MM.1S (cell line): ENCODE measurements at regions not wholly inside any gene's neighbourhood (a gene's known extent, or its start where the extent isn't known, plus 50 kb on each side); places are given as distances from the start of the nearest gene placed in this dataset.

Experiments
- DNase-seq: peaks from one replicate; pipeline ENCODE4 v3.0.0-alpha.2; 2015
- H2AFZ ChIP-seq: fragments of 300-600 bp; sonication (generic); 2 replicates; pipeline ENCODE4 v1.6.0; 2016; ENCODE audit warnings: antibody characterized with exemption, low read length
- H3F3A ChIP-seq: fragments of 300-600 bp; sonication (generic); 2 replicates; pipeline ENCODE4 v1.6.1; 2016; ENCODE audit warnings: mild to moderate bottlenecking, antibody characterized with exemption, low read length, moderate library complexity, mixed read lengths; ENCODE audit not compliant: insufficient read depth
- H3K27ac ChIP-seq: fragments of 300-600 bp; sonication (generic); 2 replicates; pipeline ENCODE4 v1.5.1; 2016; ENCODE audit warnings: mild to moderate bottlenecking, low read length
- H3K27me3 ChIP-seq: fragments of 300-600 bp; sonication (generic); replicated peaks from 2 replicates; pipeline ENCODE4 v1.6.0; 2016; ENCODE audit warnings: low read length; ENCODE audit not compliant: insufficient read depth
- H3K36me3 ChIP-seq: fragments of 300-600 bp; sonication (generic); replicated peaks from 2 replicates; pipeline ENCODE4 v1.6.1; 2016; ENCODE audit warnings: mild to moderate bottlenecking, low read length, mixed read lengths; ENCODE audit not compliant: insufficient read depth
- H3K4me1 ChIP-seq: fragments of 300-600 bp; sonication (generic); 2 replicates; pipeline ENCODE4 v1.6.1; 2016; ENCODE audit warnings: low read length, mixed read lengths
- H3K4me2 ChIP-seq: fragments of 300-600 bp; sonication (generic); 2 replicates; pipeline ENCODE4 v1.6.0; 2016; ENCODE audit warnings: low read depth, low read length
- H3K4me3 ChIP-seq: fragments of 300-600 bp; sonication (generic); 2 replicates; pipeline ENCODE4 v1.5.1; 2016; ENCODE audit warnings: low read length, mixed read lengths
- H3K79me2 ChIP-seq: fragments of 300-600 bp; sonication (generic); 2 replicates; pipeline ENCODE4 v1.6.1; 2016; ENCODE audit warnings: mixed run types, low read length, mixed read lengths
- H3K9ac ChIP-seq: fragments of 300-600 bp; sonication (generic); 2 replicates; pipeline ENCODE4 v1.6.1; 2016; ENCODE audit warnings: low read length, mixed read lengths
- H3K9me2 ChIP-seq: fragments of 300-600 bp; sonication (generic); replicated peaks from 2 replicates; pipeline ENCODE4 v1.6.1; 2016; ENCODE audit warnings: mild to moderate bottlenecking, low read length, mixed read lengths; ENCODE audit not compliant: insufficient read depth
- H3K9me3 ChIP-seq: fragments of 300-600 bp; sonication (generic); replicated peaks from 2 replicates; pipeline ENCODE4 v1.6.1; 2016; ENCODE audit warnings: mild to moderate bottlenecking, low read length, mixed read lengths; ENCODE audit not compliant: insufficient read depth
- H4K20me1 ChIP-seq: fragments of 300-600 bp; sonication (generic); 2 replicates; pipeline ENCODE4 v1.6.1; 2016; ENCODE audit warnings: mild to moderate bottlenecking, low read length, moderate library complexity, mixed read lengths; ENCODE audit not compliant: insufficient read depth
- EZH2 ChIP-seq: fragments of 300-600 bp; sonication (generic); optimal IDR thresholded peaks from 2 replicates; pipeline ENCODE3; 2017; ENCODE audit warnings: low read depth, mild to moderate bottlenecking, antibody characterized with exemption, low read length, mixed read lengths
- EZH2phosphoT487 ChIP-seq: fragments of 300-600 bp; sonication (generic); IDR thresholded peaks from 2 replicates; pipeline ENCODE4 v1.6.1; 2018; ENCODE audit warnings: antibody characterized with exemption, low read length
- TF ChIP-seq, protein P1 (sequence below): fragments of 300-600 bp; sonication (generic); IDR thresholded peaks from 2 replicates; pipeline ENCODE4 v1.5.1; 2016; ENCODE audit warnings: antibody characterized with exemption, low read length, mixed read lengths

DNA sequence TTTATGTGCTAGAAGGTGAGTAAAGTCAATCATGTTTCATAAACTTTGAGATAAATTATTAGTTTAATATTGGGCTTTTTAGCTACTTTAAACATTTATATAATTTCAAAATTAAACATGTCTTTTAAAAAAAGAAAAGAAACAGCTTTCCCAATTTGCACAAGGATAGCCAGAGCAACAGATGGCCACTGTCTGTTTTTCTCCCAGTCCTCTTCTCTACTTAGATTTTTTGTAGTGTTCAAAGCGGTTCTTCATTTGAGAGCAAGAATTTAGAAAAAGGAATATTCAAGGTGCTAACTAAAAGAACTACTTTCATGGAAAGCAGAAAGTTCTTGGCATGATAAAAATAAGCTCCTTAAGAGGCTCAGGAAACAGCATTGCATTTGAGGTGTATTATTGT lies 128.3 kb upstream of the MIR17HG start:
- no peaks in the 10 kb centered on the region for H3K9me2 ChIP-seq
- no peak for DNase-seq
- H3K79me2 ChIP-seq: no peaks in the 10 kb centered on the region
- no peaks in the 10 kb centered on the region for H3K27me3 ChIP-seq
- no peaks in the 10 kb centered on the region for H3K36me3 ChIP-seq
- TF ChIP-seq EZH2phosphoT487: no peak
- TF ChIP-seq EZH2: no peak
- TF ChIP-seq, protein P1, sequence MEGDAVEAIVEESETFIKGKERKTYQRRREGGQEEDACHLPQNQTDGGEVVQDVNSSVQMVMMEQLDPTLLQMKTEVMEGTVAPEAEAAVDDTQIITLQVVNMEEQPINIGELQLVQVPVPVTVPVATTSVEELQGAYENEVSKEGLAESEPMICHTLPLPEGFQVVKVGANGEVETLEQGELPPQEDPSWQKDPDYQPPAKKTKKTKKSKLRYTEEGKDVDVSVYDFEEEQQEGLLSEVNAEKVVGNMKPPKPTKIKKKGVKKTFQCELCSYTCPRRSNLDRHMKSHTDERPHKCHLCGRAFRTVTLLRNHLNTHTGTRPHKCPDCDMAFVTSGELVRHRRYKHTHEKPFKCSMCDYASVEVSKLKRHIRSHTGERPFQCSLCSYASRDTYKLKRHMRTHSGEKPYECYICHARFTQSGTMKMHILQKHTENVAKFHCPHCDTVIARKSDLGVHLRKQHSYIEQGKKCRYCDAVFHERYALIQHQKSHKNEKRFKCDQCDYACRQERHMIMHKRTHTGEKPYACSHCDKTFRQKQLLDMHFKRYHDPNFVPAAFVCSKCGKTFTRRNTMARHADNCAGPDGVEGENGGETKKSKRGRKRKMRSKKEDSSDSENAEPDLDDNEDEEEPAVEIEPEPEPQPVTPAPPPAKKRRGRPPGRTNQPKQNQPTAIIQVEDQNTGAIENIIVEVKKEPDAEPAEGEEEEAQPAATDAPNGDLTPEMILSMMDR: no peak
- H3K4me2 ChIP-seq: no peak overlapping the region
- no peak overlapping the region for H2AFZ ChIP-seq
- no peaks in the 10 kb centered on the region for H3F3A ChIP-seq
- H3K9ac ChIP-seq: no peak overlapping the region
- H3K4me3 ChIP-seq: no peak overlapping the region
- H3K9me3 ChIP-seq: no peaks in the 10 kb centered on the region
- no peaks in the 10 kb centered on the region for H4K20me1 ChIP-seq
- no peaks in the 10 kb centered on the region for H3K4me1 ChIP-seq
- no peak overlapping the region for H3K27ac ChIP-seq

DNA sequence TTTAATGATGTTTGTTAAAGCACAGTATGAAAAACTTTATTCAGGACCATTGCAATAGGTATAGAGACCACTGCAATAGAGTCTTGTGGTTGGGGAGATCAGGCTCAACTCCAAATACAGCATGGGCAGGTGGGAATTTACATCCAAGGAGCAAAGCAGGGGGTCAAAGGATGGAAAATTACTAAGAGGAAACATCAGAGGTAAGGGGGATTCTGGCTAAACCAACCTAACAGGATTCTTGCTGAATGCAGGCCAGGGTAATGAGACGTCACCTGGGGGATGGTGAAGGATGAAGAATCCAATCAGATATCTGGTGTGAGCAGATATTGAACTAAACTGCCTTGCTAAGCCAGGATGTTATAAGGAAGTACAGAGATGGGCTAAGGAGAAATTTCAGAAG lies 126.6 kb upstream of the MIR17HG start:
- Histone ChIP-seq H3K9me3 (no peaks in the 10 kb centered on the region), H3K4me3 (no peak overlapping the region), H4K20me1 (no peaks in the 10 kb centered on the region), H3K36me3 (no peaks in the 10 kb centered on the region), H3K79me2 (no peaks in the 10 kb centered on the region), H3K9me2 (no peaks in the 10 kb centered on the region), H3K9ac (no peak overlapping the region), H3F3A (no peaks in the 10 kb centered on the region), H2AFZ (no peak overlapping the region), H3K27ac (no peak overlapping the region), H3K4me2 (no peak overlapping the region), H3K4me1 (no peaks in the 10 kb centered on the region), H3K27me3 (no peaks in the 10 kb centered on the region)
- TF ChIP-seq, protein P1: no peak
- TF ChIP-seq EZH2: no peak
- no peak for TF ChIP-seq EZH2phosphoT487
- DNase-seq: no peak

DNA sequence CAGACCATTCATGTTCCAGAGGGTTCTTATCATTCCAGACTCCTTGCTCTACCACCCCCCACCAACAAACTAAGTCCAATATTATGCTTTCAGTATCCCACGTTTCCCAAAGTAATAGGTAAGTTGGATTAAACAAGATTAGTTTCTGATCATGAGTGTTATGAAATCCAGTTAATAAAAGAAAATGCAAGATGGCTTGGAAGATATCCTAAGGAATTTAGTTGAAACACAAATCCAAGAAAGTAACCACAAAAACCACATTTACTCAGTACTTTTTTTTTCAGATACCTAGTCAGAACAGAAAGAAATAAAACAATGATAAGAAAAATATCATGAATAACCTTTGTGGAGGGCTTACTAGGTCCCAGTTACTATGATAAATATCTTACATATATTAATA lies 119.4 kb upstream of the MIR17HG start:
- no peaks in the 10 kb centered on the region for H3K9me3 ChIP-seq
- no peak overlapping the region for H3K27ac ChIP-seq
- H3K4me1 ChIP-seq: no peaks in the 10 kb centered on the region
- no peaks in the 10 kb centered on the region for H3F3A ChIP-seq
- H4K20me1 ChIP-seq: no peaks in the 10 kb centered on the region
- no peak for DNase-seq
- H3K79me2 ChIP-seq: no peaks in the 10 kb centered on the region
- no peak overlapping the region for H3K4me2 ChIP-seq
- H3K27me3 ChIP-seq: no peaks in the 10 kb centered on the region
- TF ChIP-seq EZH2phosphoT487: no peak
- TF ChIP-seq, protein P1: no peak
- TF ChIP-seq EZH2: no peak
- H3K36me3 ChIP-seq: no peaks in the 10 kb centered on the region
- H2AFZ ChIP-seq: no peak overlapping the region
- no peaks in the 10 kb centered on the region for H3K9me2 ChIP-seq
- H3K4me3 ChIP-seq: no peak overlapping the region
- no peak overlapping the region for H3K9ac ChIP-seq
